OCI-LY3 (cell line): ENCODE measurements at regions not wholly inside any gene's neighbourhood (a gene's known extent, or its start where the extent isn't known, plus 50 kb on each side); places are given as distances from the start of the nearest gene placed in this dataset.

Experiments
- H2AFZ ChIP-seq: fragments of 200-600, 300-600 bp; shearing (Covaris generic); 2 replicates; pipeline ENCODE4 v1.6.0; 2014; ENCODE audit warnings: antibody characterized with exemption, low read depth, low read length
- H3K27ac ChIP-seq: fragments of 200-600, 300-600 bp; sonication (generic); 2 replicates; pipeline ENCODE4 v1.5.1; 2014; ENCODE audit warnings: mild to moderate bottlenecking, low read length, moderate library complexity, mixed read lengths
- H3K27me3 ChIP-seq: fragments of 200-600, 300-600 bp; sonication (generic); 2 replicates; pipeline ENCODE4 v1.6.1; 2014; ENCODE audit warnings: low read depth, low read length, mixed read lengths
- H3K36me3 ChIP-seq: fragments of 200-600, 300-600 bp; sonication (generic); replicated peaks from 2 replicates; pipeline ENCODE3; 2014; ENCODE audit warnings: low read depth, low read length, mixed read lengths
- H3K4me1 ChIP-seq: fragments of 300-600, 200-600 bp; sonication (generic); 2 replicates; pipeline ENCODE4 v1.6.1; 2014; ENCODE audit warnings: low read length, mixed read lengths
- H3K4me2 ChIP-seq: fragments of 200-600, 300-600 bp; sonication (generic); 2 replicates; pipeline ENCODE4 v1.6.1; 2014; ENCODE audit warnings: low read length, mixed read lengths
- H3K4me3 ChIP-seq: fragments of 300-600, 200-600 bp; sonication (generic); 2 replicates; pipeline ENCODE4 v1.5.1; 2014; ENCODE audit warnings: antibody characterized with exemption, mild to moderate bottlenecking, low read length, moderate library complexity
- H3K79me2 ChIP-seq: fragments of 300-600, 200-600 bp; shearing (Covaris generic); 2 replicates; pipeline ENCODE4 v1.6.1; 2014; ENCODE audit warnings: mild to moderate bottlenecking, low read length, mixed read lengths
- H3K9ac ChIP-seq: fragments of 300-600, 200-600 bp; shearing (Covaris generic); 2 replicates; pipeline ENCODE4 v1.6.0; 2014; ENCODE audit warnings: mild to moderate bottlenecking, low read length, moderate library complexity
- H3K9me3 ChIP-seq: fragments of 200-600, 300-600 bp; shearing (Covaris generic); 2 replicates; pipeline ENCODE4 v1.6.1; 2014; ENCODE audit warnings: low read length, mixed read lengths; ENCODE audit not compliant: insufficient read depth
- H4K20me1 ChIP-seq: fragments of 200-600, 300-600 bp; sonication (generic); 2 replicates; pipeline ENCODE4 v1.6.1; 2016; ENCODE audit warnings: low read length, mixed read lengths; ENCODE audit not compliant: insufficient read depth
- EZH2phosphoT487 ChIP-seq: fragments of 200-600 bp; shearing (Covaris generic); IDR thresholded peaks from 2 replicates; pipeline ENCODE4 v1.6.1; 2018; ENCODE audit warnings: antibody characterized with exemption, mixed run types, low read depth
- TF ChIP-seq, protein P1 (sequence below): fragments of 200-600, 300-600 bp; sonication (generic); IDR thresholded peaks from 2 replicates; pipeline ENCODE4 v1.5.1; 2014; ENCODE audit warnings: antibody characterized with exemption, low read length, low read depth

DNA sequence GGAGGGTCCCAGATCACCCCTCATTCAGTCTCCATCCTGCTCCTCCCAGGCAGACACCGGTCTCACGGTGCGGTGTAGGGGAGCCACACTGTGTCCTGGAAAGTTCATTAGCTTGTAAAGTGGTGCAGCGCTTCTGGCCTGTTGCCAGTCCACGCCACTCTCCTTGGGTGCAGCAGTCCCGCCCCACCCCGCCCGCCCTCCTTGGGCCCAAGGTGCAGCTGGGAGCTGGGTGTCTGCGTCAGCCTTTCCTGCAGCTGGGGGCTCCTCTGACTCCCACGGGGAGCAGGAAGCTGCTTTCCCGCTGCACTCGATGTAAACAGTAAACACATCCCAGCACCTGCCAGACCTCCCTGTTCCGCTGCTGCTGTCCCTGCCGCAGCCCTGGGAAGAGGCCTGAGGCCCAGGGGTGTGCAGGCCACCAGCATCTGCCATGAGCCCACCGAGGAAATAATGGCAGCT, 53.8 kb upstream of the ASB18 start:
- Histone ChIP-seq H4K20me1 (no peaks in the 10 kb centered on the region), H3K9me3 (no peaks in the 10 kb centered on the region), H3K4me1 (no peaks in the 10 kb centered on the region), H3K27me3 (no peaks in the 10 kb centered on the region), H3K4me3 (no peak overlapping the region), H3K4me2 (no peak overlapping the region), H2AFZ (no peak overlapping the region), H3K79me2 (no peaks in the 10 kb centered on the region), H3K36me3 (no peaks in the 10 kb centered on the region), H3K27ac (no peak overlapping the region), H3K9ac (no peak overlapping the region)
- TF ChIP-seq, protein P1, sequence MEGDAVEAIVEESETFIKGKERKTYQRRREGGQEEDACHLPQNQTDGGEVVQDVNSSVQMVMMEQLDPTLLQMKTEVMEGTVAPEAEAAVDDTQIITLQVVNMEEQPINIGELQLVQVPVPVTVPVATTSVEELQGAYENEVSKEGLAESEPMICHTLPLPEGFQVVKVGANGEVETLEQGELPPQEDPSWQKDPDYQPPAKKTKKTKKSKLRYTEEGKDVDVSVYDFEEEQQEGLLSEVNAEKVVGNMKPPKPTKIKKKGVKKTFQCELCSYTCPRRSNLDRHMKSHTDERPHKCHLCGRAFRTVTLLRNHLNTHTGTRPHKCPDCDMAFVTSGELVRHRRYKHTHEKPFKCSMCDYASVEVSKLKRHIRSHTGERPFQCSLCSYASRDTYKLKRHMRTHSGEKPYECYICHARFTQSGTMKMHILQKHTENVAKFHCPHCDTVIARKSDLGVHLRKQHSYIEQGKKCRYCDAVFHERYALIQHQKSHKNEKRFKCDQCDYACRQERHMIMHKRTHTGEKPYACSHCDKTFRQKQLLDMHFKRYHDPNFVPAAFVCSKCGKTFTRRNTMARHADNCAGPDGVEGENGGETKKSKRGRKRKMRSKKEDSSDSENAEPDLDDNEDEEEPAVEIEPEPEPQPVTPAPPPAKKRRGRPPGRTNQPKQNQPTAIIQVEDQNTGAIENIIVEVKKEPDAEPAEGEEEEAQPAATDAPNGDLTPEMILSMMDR = no peak
- TF ChIP-seq EZH2phosphoT487 = no peak

DNA sequence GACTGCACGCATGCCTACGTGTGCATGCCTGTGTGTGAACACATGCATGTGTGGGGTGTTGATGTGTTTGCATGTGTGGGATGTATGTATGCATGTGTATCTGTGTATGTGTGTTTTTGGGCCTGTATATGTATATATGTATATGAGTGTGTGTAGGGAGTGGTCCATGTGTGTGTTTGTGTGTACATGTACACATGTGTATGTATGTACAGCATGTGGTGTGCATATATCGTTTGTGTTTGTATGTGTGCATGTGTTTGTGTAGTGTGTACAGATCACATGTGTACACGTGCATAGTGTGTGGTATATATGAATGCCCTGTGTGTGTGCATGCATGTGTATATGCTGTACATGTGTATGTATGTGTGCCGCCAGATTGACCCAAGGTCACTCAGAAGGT, 54.2 kb upstream of the ASB18 start:
- no peaks in the 10 kb centered on the region for H4K20me1 ChIP-seq
- H3K27me3 ChIP-seq = no peaks in the 10 kb centered on the region
- H3K9ac ChIP-seq = no peak overlapping the region
- TF ChIP-seq EZH2phosphoT487 = no peak
- TF ChIP-seq, protein P1 = no peak
- no peak overlapping the region for H3K4me2 ChIP-seq
- no peaks in the 10 kb centered on the region for H3K9me3 ChIP-seq
- H3K4me3 ChIP-seq = no peak overlapping the region
- no peak overlapping the region for H3K27ac ChIP-seq
- H3K79me2 ChIP-seq = no peaks in the 10 kb centered on the region
- H3K36me3 ChIP-seq = no peaks in the 10 kb centered on the region
- H2AFZ ChIP-seq = no peak overlapping the region
- H3K4me1 ChIP-seq = no peaks in the 10 kb centered on the region

DNA sequence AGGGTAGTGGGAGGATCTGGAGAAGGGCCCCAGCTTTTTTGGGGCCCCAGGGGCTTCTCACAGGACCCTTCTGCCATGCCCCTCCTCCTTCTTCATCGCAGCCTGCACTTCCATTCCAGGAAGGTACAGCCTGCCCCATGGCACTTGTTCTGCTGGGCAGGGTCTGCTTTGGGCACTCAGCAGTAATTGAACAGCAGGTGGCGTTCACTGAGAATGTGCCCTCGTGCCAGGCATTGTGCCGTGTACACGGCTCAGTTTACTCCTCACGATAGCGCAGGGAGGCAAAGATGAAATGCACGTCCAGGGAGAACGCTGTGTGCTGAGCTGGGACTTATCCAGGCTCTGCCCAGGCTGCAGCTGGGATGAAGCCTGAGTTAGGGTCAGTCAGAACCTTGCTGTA, 54.8 kb upstream of the ASB18 start:
- Histone ChIP-seq H2AFZ (no peak overlapping the region), H3K27me3 (no peaks in the 10 kb centered on the region), H3K4me1 (no peaks in the 10 kb centered on the region), H4K20me1 (no peaks in the 10 kb centered on the region), H3K4me3 (no peak overlapping the region), H3K9ac (no peak overlapping the region), H3K4me2 (no peak overlapping the region), H3K27ac (no peak overlapping the region), H3K36me3 (no peaks in the 10 kb centered on the region), H3K79me2 (no peaks in the 10 kb centered on the region), H3K9me3 (no peaks in the 10 kb centered on the region)
- TF ChIP-seq, protein P1 = peak; percentile 25; the same call in 1 of the 2 replicates
- no peak for TF ChIP-seq EZH2phosphoT487

DNA sequence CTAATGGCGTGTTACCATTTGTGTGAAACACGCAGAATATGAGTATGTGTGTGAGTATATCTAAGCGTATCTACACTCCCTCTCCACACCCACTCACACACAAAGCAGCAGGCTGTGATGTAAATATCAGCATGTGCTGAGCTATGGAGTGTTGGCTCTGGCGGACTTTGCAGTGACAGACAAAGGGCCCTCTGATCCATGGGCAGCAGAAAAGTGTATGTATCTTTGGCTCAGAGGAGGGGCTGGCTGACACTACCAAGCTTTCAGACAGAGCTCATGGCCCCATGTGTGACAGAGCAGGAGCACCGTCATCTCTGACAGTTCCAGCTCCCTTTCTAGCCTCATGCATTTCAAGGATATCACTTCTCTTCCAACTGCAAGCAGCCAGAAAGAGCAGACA, 57.2 kb upstream of the ASB18 start:
- Histone ChIP-seq H3K4me1 (no peaks in the 10 kb centered on the region), H3K4me2 (no peak overlapping the region), H3K9ac (no peak overlapping the region), H3K79me2 (no peaks in the 10 kb centered on the region), H3K27ac (no peak overlapping the region), H3K4me3 (no peak overlapping the region), H3K27me3 (no peaks in the 10 kb centered on the region), H2AFZ (no peak overlapping the region), H4K20me1 (no peaks in the 10 kb centered on the region), H3K36me3 (no peaks in the 10 kb centered on the region), H3K9me3 (no peaks in the 10 kb centered on the region)
- TF ChIP-seq, protein P1 = no peak
- TF ChIP-seq EZH2phosphoT487 = no peak
